ENCODE measurements at regions not wholly inside any gene's neighbourhood (a gene's known extent, or its start where the extent isn't known, plus 50 kb on each side); places are given as distances from the start of the nearest gene placed in this dataset.

DNA sequence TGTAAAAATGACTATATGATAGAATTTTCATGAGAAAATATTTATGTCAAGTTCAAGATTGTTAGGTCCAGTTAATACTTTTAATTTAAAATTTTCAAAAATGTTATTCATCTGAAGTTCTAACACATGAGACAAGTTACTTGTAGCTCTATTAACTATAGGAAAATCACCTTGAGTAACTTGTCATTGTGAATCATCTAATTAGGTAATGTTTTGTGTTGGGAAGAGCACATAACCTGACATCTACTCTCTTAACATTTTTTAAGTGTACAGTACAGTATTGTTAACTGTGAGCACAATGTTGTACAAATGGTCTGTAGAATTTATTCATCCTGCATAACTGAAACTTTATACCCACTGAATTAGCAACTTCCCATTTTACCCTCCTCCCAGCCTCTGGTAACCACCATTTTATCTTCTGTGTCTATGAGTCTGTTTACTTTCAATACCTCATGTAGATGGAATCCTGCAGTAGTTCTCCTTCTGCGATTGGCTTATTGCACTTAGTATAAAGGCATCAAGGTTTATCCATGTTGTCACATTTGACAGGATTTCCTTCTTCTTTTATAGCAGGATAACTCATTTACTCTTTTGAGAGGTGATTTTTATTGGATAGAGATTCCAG, 54.6 kb downstream of the ARL4A start:
- no peaks in the 10 kb centered on the region for H3K36me3 ChIP-seq
- no peaks in the 10 kb centered on the region for H3K27me3 ChIP-seq
- H3K9me3 ChIP-seq, result no peaks in the 10 kb centered on the region
- H3K4me3 ChIP-seq, result no peak overlapping the region
- 0 to 56% (median 32%) methylated on average over 1 of the region's 1 CpG for WGBS, 4 donors
- intact Hi-C loops (cut with DNase I), result no loop called here
- peaks cover 0 to 7% (median 0%) of the 10 kb centered on the region in 12 donors for H3K4me1 ChIP-seq
- no peak overlapping the region for H3K27ac ChIP-seq
- no peak for ATAC-seq
- TF ChIP-seq, protein P1, sequence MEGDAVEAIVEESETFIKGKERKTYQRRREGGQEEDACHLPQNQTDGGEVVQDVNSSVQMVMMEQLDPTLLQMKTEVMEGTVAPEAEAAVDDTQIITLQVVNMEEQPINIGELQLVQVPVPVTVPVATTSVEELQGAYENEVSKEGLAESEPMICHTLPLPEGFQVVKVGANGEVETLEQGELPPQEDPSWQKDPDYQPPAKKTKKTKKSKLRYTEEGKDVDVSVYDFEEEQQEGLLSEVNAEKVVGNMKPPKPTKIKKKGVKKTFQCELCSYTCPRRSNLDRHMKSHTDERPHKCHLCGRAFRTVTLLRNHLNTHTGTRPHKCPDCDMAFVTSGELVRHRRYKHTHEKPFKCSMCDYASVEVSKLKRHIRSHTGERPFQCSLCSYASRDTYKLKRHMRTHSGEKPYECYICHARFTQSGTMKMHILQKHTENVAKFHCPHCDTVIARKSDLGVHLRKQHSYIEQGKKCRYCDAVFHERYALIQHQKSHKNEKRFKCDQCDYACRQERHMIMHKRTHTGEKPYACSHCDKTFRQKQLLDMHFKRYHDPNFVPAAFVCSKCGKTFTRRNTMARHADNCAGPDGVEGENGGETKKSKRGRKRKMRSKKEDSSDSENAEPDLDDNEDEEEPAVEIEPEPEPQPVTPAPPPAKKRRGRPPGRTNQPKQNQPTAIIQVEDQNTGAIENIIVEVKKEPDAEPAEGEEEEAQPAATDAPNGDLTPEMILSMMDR (IDR thresholded peaks at IDR 0.05), result no peak
- no peak for TF ChIP-seq POLR2A (IDR thresholded peaks at IDR 0.05)
- no peak for DNase-seq

DNA sequence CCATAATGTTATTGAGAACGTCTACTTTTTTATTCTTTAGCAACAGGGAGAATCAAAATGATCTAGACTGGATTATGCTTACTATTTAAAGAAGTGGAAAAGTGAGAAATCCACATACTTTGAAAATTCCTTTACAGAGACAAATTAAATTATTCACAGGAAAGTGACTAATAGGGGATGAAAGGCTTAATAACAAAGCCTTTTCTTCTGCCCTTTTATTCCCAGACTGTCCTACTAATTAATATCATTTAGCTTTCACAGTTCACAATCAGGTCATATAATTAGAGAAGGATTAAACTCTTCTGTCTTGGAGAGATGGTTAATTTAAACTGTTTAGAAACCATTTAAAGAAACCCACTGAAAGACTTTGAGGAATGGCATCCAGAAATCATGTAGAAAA, 58.8 kb downstream of the ARL4A start:
- 67 to 76% (median 68%) methylated on average over 1 of the region's 1 CpG for WGBS, 4 donors
- Histone ChIP-seq H3K4me3 (no peak overlapping the region), H3K36me3 (no peaks in the 10 kb centered on the region), H3K27me3 (no peaks in the 10 kb centered on the region), H3K4me1 (no peaks in the 10 kb centered on the region), H3K27ac (no peak overlapping the region), H3K9me3 (no peaks in the 10 kb centered on the region)
- intact Hi-C loops (cut with DNase I), result no loop called here
- no peak for DNase-seq
- ATAC-seq, result no peak
- TF ChIP-seq, protein P1 (IDR thresholded peaks at IDR 0.05), result no peak
- no peak for TF ChIP-seq POLR2A (IDR thresholded peaks at IDR 0.05)

DNA sequence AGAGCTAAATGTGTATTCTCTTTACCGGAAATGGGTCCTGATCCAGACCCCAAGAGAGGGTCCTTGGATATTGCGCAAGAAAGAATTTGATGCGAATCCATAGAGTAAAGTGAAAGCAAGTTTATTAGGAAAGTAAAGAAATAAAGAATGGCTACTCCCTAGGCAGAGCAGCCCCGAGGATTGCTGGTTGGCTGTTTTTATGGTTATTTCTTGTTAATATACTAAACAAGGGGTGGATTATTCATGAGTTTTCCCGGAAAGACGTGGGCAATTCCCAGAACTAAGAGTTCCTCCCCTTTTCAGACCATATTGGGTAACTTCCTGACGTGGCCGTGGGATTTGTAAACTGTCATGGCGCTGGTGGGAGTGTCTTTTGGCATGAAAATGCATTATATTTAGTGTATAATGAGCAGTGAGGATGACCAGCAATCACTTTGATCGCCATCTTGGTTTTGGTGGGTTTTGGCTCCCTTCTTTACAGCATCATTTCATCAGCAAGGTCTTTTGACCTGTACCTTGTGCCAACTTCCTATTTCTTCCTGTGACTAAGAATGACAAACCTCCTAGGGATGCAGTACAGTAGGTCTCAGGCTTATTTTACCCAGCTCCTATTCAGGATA, 60.4 kb downstream of the ARL4A start:
- TF ChIP-seq, protein P1 (IDR thresholded peaks at IDR 0.05), result no peak
- no peak for TF ChIP-seq POLR2A (IDR thresholded peaks at IDR 0.05)
- ATAC-seq, result no peak
- Histone ChIP-seq H3K4me1 (no peaks in the 10 kb centered on the region), H3K9me3 (no peaks in the 10 kb centered on the region), H3K27ac (no peak overlapping the region), H3K36me3 (no peaks in the 10 kb centered on the region), H3K4me3 (no peak overlapping the region), H3K27me3 (no peaks in the 10 kb centered on the region)
- WGBS, 4 donors, result 94 to 95% (median 95%) methylated on average over 10 of the region's 10 CpGs
- DNase-seq, result no peak
- intact Hi-C loops (cut with DNase I), result no loop called here

DNA sequence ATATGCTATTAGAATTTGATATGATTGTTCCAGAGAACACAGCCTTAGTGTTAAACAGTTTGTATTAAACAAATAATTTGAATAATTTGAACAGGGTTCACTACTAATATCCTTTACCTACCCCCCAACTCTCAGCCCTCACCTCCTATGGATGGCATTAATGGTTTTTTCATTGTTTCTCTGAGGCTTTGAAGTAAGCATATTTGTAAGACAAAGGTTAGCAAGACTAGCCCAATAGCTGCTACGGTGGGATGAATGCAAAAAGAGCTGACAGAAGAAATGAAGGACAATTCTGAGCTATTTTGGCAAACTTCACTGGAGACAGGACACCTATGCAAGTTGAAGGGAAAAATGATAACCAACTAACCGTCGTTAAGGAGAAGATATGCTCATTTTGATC, 61.6 kb downstream of the ARL4A start:
- no peak overlapping the region for H3K27ac ChIP-seq
- H3K4me3 ChIP-seq, result no peak overlapping the region
- H3K4me1 ChIP-seq, result peaks cover 0 to 2% (median 0%) of the 10 kb centered on the region in 12 donors
- ATAC-seq (no peak), DNase-seq (no peak)
- no peaks in the 10 kb centered on the region for H3K36me3 ChIP-seq
- 78 to 91% (median 83%) methylated on average over 3 of the region's 3 CpGs for WGBS, 4 donors
- TF ChIP-seq POLR2A (IDR thresholded peaks at IDR 0.05), result no peak
- TF ChIP-seq, protein P1 (IDR thresholded peaks at IDR 0.05), result no peak
- no peaks in the 10 kb centered on the region for H3K27me3 ChIP-seq
- intact Hi-C loops (cut with DNase I), result no loop called here
- no peaks in the 10 kb centered on the region for H3K9me3 ChIP-seq

Measured in heart left ventricle (tissue), 16 donors.